WTC11 (cell line): ENCODE measurements at regions not wholly inside any gene's neighbourhood (a gene's known extent, or its start where the extent isn't known, plus 50 kb on each side); places are given as distances from the start of the nearest gene placed in this dataset.

Source experiments
- ATAC-seq: fragments of 200-7000 bp; cut with Tn5 transposase; 2 replicates; pipeline ENCODE4 v1.10.0; 2021; ENCODE audit warnings: mild to moderate bottlenecking, moderate library complexity
- CTCF ChIA-PET: fragments of 300-600 bp; sonication (Branson Sonifier 250); formaldehyde crosslinking; loops from one replicate; lab custom pipeline; 2021; ENCODE audit warnings: antibody characterized with exemption; lab: Charles Lee
- POLR2A ChIA-PET: fragments of 350-600 bp; sonication (Branson Sonifier 250); formaldehyde crosslinking; loops from one replicate; lab custom pipeline; 2021; ENCODE audit warnings: antibody characterized with exemption; lab: Charles Lee
- DNase-seq: peaks from one replicate; pipeline ENCODE4 v3.0.0; 2021; ENCODE audit warnings: low spot score
- H3K27ac Mint-ChIP-seq: 2 replicates; pipeline ENCODE4 v1.8.0; 2021; ENCODE audit warnings: mixed read lengths
- H3K27me3 Mint-ChIP-seq: 2 replicates; pipeline ENCODE4 v1.8.0; 2021; ENCODE audit warnings: low read depth, mild to moderate bottlenecking, moderate library complexity, mixed read lengths
- H3K36me3 Mint-ChIP-seq: 2 replicates; pipeline ENCODE4 v1.8.0; 2021; ENCODE audit warnings: mixed read lengths
- H3K4me1 Mint-ChIP-seq: 2 replicates; pipeline ENCODE4 v1.8.0; 2022; ENCODE audit warnings: mixed read lengths
- H3K4me3 Mint-ChIP-seq: 2 replicates; pipeline ENCODE4 v1.8.0; 2021; ENCODE audit warnings: mild to moderate bottlenecking, moderate library complexity, mixed read lengths
- H3K9me3 Mint-ChIP-seq: 2 replicates; pipeline ENCODE4 v1.8.0; 2021; ENCODE audit warnings: mixed read lengths
- CBFB ChIP-seq: sonication (generic); formaldehyde crosslinking; IDR thresholded peaks from 2 replicates; pipeline ENCODE4 v1.8.1; 2022; ENCODE audit warnings: mild to moderate bottlenecking, low read depth, missing genetic modification reagents
- ETV6 ChIP-seq: sonication (generic); formaldehyde crosslinking; IDR thresholded peaks from 2 replicates; pipeline ENCODE4 v1.8.1; 2022; ENCODE audit warnings: mild to moderate bottlenecking, missing genetic modification reagents
- FOXJ3 ChIP-seq: sonication (generic); formaldehyde crosslinking; IDR thresholded peaks from 2 replicates; pipeline ENCODE4 v1.9.0; 2021; ENCODE audit warnings: missing genetic modification reagents, mild to moderate bottlenecking, borderline replicate concordance
- FOXK1 ChIP-seq: sonication (generic); formaldehyde crosslinking; IDR thresholded peaks from 2 replicates; pipeline ENCODE4 v1.8.0; 2022; ENCODE audit warnings: mild to moderate bottlenecking, moderate library complexity, missing genetic modification reagents
- FOXP1 ChIP-seq: sonication (generic); formaldehyde crosslinking; IDR thresholded peaks from 2 replicates; pipeline ENCODE4 v1.8.0; 2022; ENCODE audit warnings: missing genetic modification reagents, mild to moderate bottlenecking, moderate library complexity, borderline replicate concordance
- MXD4 ChIP-seq: fragments of 250-450 bp; sonication (Bioruptor Pico); IDR thresholded peaks from 2 replicates; pipeline ENCODE4 v1.8.0; 2021; ENCODE audit warnings: mild to moderate bottlenecking, moderate library complexity, borderline replicate concordance
- NR1H2 ChIP-seq: sonication (generic); formaldehyde crosslinking; IDR thresholded peaks from 2 replicates; pipeline ENCODE4 v1.9.0; 2021; ENCODE audit warnings: mild to moderate bottlenecking, moderate library complexity, missing genetic modification reagents
- SOX15 ChIP-seq: fragments of 250-450 bp; sonication (Bioruptor Pico); IDR thresholded peaks from 2 replicates; pipeline ENCODE4 v1.9.0; 2021; ENCODE audit warnings: mild to moderate bottlenecking
- SP1 ChIP-seq: sonication (generic); formaldehyde crosslinking; conservative IDR thresholded peaks from 2 replicates; pipeline ENCODE4 v1.8.1; 2022; ENCODE audit warnings: missing genetic modification reagents
- TCF7 ChIP-seq: sonication (generic); formaldehyde crosslinking; IDR thresholded peaks from 2 replicates; pipeline ENCODE4 v1.8.0; 2022; ENCODE audit warnings: mild to moderate bottlenecking, low read depth, missing genetic modification reagents, moderate library complexity
- TEAD1 ChIP-seq: sonication (generic); formaldehyde crosslinking; IDR thresholded peaks from 2 replicates; pipeline ENCODE4 v1.8.0; 2022; ENCODE audit warnings: mild to moderate bottlenecking, missing genetic modification reagents
- ZNF423 ChIP-seq: fragments of 250-450 bp; sonication (Bioruptor Pico); IDR thresholded peaks from 2 replicates; pipeline ENCODE4 v2.1.2; 2022; ENCODE audit warnings: mild to moderate bottlenecking, moderate library complexity
- TF ChIP-seq, protein P1 (sequence below): sonication (generic); formaldehyde crosslinking; IDR thresholded peaks from 2 replicates; pipeline ENCODE4 v1.8.0; 2022; ENCODE audit warnings: missing genetic modification reagents
- TF ChIP-seq, protein P2 (sequence below): sonication (generic); formaldehyde crosslinking; IDR thresholded peaks from 2 replicates; pipeline ENCODE4 v1.8.1; 2022; ENCODE audit warnings: mild to moderate bottlenecking, missing genetic modification reagents, moderate library complexity, borderline replicate concordance
- TF ChIP-seq, protein P3 (sequence below): fragments of 200-600 bp; IDR thresholded peaks from 2 replicates; pipeline ENCODE4 v1.8.0; 2022; ENCODE audit warnings: antibody characterized with exemption
- TF ChIP-seq, protein P4 (sequence below): sonication (generic); formaldehyde crosslinking; IDR thresholded peaks from 2 replicates; pipeline ENCODE4 v1.8.1; 2023; ENCODE audit warnings: mild to moderate bottlenecking, moderate library complexity, missing genetic modification reagents
- TF ChIP-seq, protein P5 (sequence below): fragments of 250-450 bp; sonication (Bioruptor Pico); IDR thresholded peaks from 2 replicates; pipeline ENCODE4 v1.9.0; 2021; ENCODE audit warnings: mild to moderate bottlenecking

DNA sequence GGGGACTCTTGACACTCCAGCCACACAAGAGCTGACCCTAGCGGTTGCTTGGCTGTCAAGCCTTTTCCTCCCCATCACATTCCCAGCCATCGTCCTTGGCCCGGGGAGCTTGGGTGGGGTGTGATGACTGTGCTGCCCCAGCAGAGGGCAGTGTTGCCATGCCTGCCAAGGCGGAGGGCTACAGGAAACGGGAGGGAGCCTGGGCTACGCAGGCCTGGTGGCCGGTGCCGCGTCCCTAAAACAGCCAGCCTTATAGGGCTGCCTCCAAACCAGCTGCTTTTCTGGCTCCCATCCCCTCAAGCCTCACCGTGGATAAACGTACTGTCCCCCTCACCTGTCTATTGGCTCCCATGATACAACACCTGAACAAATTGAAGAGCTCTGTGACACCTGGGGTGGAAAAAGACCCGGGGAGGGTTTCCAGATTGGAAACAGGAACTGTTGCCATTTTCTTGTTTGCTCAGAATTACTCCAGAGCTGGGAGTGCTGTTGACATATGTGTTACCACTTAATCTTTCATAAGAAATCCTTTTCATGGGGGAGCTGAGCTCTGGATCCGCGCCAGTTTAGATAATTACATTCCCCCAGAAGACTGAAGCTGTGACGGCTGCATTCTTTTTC, 72.8 kb upstream of the ASTN2 start (continued):
- TF ChIP-seq, protein P1, sequence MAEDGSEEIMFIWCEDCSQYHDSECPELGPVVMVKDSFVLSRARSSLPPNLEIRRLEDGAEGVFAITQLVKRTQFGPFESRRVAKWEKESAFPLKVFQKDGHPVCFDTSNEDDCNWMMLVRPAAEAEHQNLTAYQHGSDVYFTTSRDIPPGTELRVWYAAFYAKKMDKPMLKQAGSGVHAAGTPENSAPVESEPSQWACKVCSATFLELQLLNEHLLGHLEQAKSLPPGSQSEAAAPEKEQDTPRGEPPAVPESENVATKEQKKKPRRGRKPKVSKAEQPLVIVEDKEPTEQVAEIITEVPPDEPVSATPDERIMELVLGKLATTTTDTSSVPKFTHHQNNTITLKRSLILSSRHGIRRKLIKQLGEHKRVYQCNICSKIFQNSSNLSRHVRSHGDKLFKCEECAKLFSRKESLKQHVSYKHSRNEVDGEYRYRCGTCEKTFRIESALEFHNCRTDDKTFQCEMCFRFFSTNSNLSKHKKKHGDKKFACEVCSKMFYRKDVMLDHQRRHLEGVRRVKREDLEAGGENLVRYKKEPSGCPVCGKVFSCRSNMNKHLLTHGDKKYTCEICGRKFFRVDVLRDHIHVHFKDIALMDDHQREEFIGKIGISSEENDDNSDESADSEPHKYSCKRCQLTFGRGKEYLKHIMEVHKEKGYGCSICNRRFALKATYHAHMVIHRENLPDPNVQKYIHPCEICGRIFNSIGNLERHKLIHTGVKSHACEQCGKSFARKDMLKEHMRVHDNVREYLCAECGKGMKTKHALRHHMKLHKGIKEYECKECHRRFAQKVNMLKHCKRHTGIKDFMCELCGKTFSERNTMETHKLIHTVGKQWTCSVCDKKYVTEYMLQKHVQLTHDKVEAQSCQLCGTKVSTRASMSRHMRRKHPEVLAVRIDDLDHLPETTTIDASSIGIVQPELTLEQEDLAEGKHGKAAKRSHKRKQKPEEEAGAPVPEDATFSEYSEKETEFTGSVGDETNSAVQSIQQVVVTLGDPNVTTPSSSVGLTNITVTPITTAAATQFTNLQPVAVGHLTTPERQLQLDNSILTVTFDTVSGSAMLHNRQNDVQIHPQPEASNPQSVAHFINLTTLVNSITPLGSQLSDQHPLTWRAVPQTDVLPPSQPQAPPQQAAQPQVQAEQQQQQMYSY (CRISPR knock-in tag), result 0 out of 2 replicates have a peak, but pooled peaks have one; percentile 9
- TF ChIP-seq SP1, result peak; percentile 37; the same call in 1 of the 2 replicates
- TF ChIP-seq, protein P2, sequence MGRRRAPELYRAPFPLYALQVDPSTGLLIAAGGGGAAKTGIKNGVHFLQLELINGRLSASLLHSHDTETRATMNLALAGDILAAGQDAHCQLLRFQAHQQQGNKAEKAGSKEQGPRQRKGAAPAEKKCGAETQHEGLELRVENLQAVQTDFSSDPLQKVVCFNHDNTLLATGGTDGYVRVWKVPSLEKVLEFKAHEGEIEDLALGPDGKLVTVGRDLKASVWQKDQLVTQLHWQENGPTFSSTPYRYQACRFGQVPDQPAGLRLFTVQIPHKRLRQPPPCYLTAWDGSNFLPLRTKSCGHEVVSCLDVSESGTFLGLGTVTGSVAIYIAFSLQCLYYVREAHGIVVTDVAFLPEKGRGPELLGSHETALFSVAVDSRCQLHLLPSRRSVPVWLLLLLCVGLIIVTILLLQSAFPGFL (CRISPR knock-in tag), result no peak
- peak; percentile 62; the same call in 1 of the 2 replicates for TF ChIP-seq CBFB
- TF ChIP-seq FOXK1 (CRISPR knock-in tag), result 0 out of 2 replicates have a peak, but pooled peaks have one; percentile 53
- TF ChIP-seq, protein P3, sequence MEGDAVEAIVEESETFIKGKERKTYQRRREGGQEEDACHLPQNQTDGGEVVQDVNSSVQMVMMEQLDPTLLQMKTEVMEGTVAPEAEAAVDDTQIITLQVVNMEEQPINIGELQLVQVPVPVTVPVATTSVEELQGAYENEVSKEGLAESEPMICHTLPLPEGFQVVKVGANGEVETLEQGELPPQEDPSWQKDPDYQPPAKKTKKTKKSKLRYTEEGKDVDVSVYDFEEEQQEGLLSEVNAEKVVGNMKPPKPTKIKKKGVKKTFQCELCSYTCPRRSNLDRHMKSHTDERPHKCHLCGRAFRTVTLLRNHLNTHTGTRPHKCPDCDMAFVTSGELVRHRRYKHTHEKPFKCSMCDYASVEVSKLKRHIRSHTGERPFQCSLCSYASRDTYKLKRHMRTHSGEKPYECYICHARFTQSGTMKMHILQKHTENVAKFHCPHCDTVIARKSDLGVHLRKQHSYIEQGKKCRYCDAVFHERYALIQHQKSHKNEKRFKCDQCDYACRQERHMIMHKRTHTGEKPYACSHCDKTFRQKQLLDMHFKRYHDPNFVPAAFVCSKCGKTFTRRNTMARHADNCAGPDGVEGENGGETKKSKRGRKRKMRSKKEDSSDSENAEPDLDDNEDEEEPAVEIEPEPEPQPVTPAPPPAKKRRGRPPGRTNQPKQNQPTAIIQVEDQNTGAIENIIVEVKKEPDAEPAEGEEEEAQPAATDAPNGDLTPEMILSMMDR, result peak; percentile 93
- TF ChIP-seq ZNF423 (CRISPR knock-in tag), result no peak
- TF ChIP-seq, protein P4, sequence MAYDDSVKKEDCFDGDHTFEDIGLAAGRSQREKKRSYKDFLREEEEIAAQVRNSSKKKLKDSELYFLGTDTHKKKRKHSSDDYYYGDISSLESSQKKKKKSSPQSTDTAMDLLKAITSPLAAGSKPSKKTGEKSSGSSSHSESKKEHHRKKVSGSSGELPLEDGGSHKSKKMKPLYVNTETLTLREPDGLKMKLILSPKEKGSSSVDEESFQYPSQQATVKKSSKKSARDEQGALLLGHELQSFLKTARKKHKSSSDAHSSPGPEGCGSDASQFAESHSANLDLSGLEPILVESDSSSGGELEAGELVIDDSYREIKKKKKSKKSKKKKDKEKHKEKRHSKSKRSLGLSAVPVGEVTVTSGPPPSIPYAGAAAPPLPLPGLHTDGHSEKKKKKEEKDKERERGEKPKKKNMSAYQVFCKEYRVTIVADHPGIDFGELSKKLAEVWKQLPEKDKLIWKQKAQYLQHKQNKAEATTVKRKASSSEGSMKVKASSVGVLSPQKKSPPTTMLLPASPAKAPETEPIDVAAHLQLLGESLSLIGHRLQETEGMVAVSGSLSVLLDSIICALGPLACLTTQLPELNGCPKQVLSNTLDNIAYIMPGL (CRISPR knock-in tag), result 0 out of 2 replicates have a peak, but pooled peaks have one; percentile 58
- no peak for TF ChIP-seq SOX15
- no peak for TF ChIP-seq TCF7 (CRISPR knock-in tag)
- no peak for TF ChIP-seq FOXJ3
- peak; percentile 39; the same call in 1 of the 2 replicates for TF ChIP-seq FOXP1
- peak; percentile 78; the same call in 1 of the 2 replicates for TF ChIP-seq TEAD1 (CRISPR knock-in tag)

DNA sequence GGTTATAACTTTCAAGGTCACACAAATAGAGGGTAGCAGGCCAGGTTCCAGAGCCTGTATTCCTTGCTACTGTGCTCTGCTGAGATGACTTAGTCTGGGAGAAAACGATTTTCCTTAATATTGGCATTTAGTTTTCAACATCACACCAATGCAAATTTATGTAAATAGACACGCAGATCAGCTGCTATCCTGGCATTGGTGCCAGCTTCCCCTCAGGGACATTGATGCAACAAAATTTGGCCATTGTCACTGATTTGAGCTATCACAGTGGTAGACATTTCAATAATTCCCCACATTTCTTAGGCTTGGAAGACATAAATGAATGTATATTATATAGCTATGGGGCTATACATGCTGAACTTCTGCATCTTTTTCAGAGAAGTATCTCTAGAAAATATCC, 71.6 kb upstream of the ASTN2 start:
- ATAC-seq (no peak), DNase-seq (no peak)
- Mint-ChIP-seq H3K9me3 (no peaks in the 10 kb centered on the region), H3K27me3 (peaks cover 5% of the 10 kb centered on the region), H3K36me3 (no peaks in the 10 kb centered on the region), H3K4me1 (peaks cover 23% of the 10 kb centered on the region), H3K4me3 (no peak overlapping the region), H3K27ac (no peak overlapping the region)
- TF ChIP-seq NR1H2 (CRISPR knock-in tag) (no peak), MXD4 (CRISPR knock-in tag) (no peak), ETV6 (no peak)
- TF ChIP-seq, protein P5, sequence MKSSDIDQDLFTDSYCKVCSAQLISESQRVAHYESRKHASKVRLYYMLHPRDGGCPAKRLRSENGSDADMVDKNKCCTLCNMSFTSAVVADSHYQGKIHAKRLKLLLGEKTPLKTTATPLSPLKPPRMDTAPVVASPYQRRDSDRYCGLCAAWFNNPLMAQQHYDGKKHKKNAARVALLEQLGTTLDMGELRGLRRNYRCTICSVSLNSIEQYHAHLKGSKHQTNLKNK, result no peak
- POLR2A ChIA-PET, result no interaction called here
- CTCF ChIA-PET, result interaction anchor here (1.6 to 3.1 kb wide), 8 partner anchors 8 to 183 kb away, joined by 4 to 23 read pairs (median 8); partner anchors contain the start of gene ASTN2
